ENCODE measurements at regions not wholly inside any gene's neighbourhood (a gene's known extent, or its start where the extent isn't known, plus 50 kb on each side); places are given as distances from the start of the nearest gene placed in this dataset.
A peak's percentile ranks its signal among the peaks of the same experiment; 100 is the strongest.

GRCh38 chr2:176556373-176556772 is 287.1 kb downstream of the MTX2 start:
- H3K9me3 ChIP-seq (ENCODE audit: low read depth, low read length), result no peaks in the 10 kb centered on the region
- H3K4me2 ChIP-seq (ENCODE audit: insufficient read depth, low read length), result no peak overlapping the region
- H3K4me1 ChIP-seq (ENCODE audit: insufficient read depth, low read length), result peaks cover 39% of the 10 kb centered on the region
- TF ChIP-seq CTCF (IDR thresholded peaks at IDR 0.05; ENCODE audit: extremely low read depth, low read depth, low read length), result no peak
- DNase-seq (ENCODE audit: insufficient read length, low spot score, missing footprints), result no peak
- no peak overlapping the region for H3K27ac ChIP-seq (ENCODE audit: low read depth, low read length)
- peaks cover 9% of the 10 kb centered on the region for H3K27me3 ChIP-seq (ENCODE audit: insufficient read depth, low read length)
- H3K4me3 ChIP-seq (ENCODE audit: insufficient read depth, low read length), result no peak overlapping the region
- no peaks in the 10 kb centered on the region for H3K36me3 ChIP-seq (ENCODE audit: insufficient read depth, low read length)
- no peak overlapping the region for H2AFZ ChIP-seq (ENCODE audit: low read length)
- H4K20me1 ChIP-seq (ENCODE audit: insufficient read depth, low read length), result no peaks in the 10 kb centered on the region
- H3K79me2 ChIP-seq (ENCODE audit: insufficient read depth, low read length), result no peaks in the 10 kb centered on the region

GRCh38 chr2:176557821-176558220 is 288.6 kb downstream of the MTX2 start:
- Histone ChIP-seq H3K4me1 (ENCODE audit: insufficient read depth, low read length) (peaks cover 44% of the 10 kb centered on the region), H3K36me3 (ENCODE audit: insufficient read depth, low read length) (no peaks in the 10 kb centered on the region)

GRCh38 chr2:176558574-176559140 is 289.4 kb downstream of the MTX2 start:
- H3K79me2 ChIP-seq (ENCODE audit: insufficient read depth, low read length), result no peaks in the 10 kb centered on the region
- H3K9me3 ChIP-seq (ENCODE audit: low read depth, low read length), result no peaks in the 10 kb centered on the region
- no peaks in the 10 kb centered on the region for H4K20me1 ChIP-seq (ENCODE audit: insufficient read depth, low read length)
- peaks cover 9% of the 10 kb centered on the region for H3K27me3 ChIP-seq (ENCODE audit: insufficient read depth, low read length)
- H3K4me3 ChIP-seq (ENCODE audit: insufficient read depth, low read length), result no peak overlapping the region
- H3K4me2 ChIP-seq (ENCODE audit: insufficient read depth, low read length), result peak overlapping the region; percentile 30
- H3K36me3 ChIP-seq (ENCODE audit: insufficient read depth, low read length), result no peaks in the 10 kb centered on the region
- H3K4me1 ChIP-seq (ENCODE audit: insufficient read depth, low read length), result peaks cover 35% of the 10 kb centered on the region
- no peak for TF ChIP-seq CTCF (IDR thresholded peaks at IDR 0.05; ENCODE audit: extremely low read depth, low read depth, low read length)
- H3K27ac ChIP-seq (ENCODE audit: low read depth, low read length), result peak overlapping the region; percentile 13
- DNase-seq (ENCODE audit: insufficient read length, low spot score, missing footprints), result no peak
- peak overlapping the region; percentile 67 for H2AFZ ChIP-seq (ENCODE audit: low read length)

More at GRCh38 chr2:176557821-176558220, 288.6 kb downstream of the MTX2 start:
- H2AFZ ChIP-seq (ENCODE audit: low read length), result no peak overlapping the region
- no peak for TF ChIP-seq CTCF (IDR thresholded peaks at IDR 0.05; ENCODE audit: extremely low read depth, low read depth, low read length)
- no peak overlapping the region for H3K4me3 ChIP-seq (ENCODE audit: insufficient read depth, low read length)
- H3K27me3 ChIP-seq (ENCODE audit: insufficient read depth, low read length), result peaks cover 9% of the 10 kb centered on the region
- H3K27ac ChIP-seq (ENCODE audit: low read depth, low read length), result no peak overlapping the region
- no peaks in the 10 kb centered on the region for H4K20me1 ChIP-seq (ENCODE audit: insufficient read depth, low read length)
- H3K79me2 ChIP-seq (ENCODE audit: insufficient read depth, low read length), result no peaks in the 10 kb centered on the region
- H3K9me3 ChIP-seq (ENCODE audit: low read depth, low read length), result no peaks in the 10 kb centered on the region
- DNase-seq (ENCODE audit: insufficient read length, low spot score, missing footprints), result no peak
- no peak overlapping the region for H3K4me2 ChIP-seq (ENCODE audit: insufficient read depth, low read length)

- Histone ChIP-seq H3K36me3 (ENCODE audit: insufficient read depth, low read length) (no peaks in the 10 kb centered on the region), H3K9me3 (ENCODE audit: low read depth, low read length) (no peaks in the 10 kb centered on the region), H4K20me1 (ENCODE audit: insufficient read depth, low read length) (no peaks in the 10 kb centered on the region), H3K4me3 (ENCODE audit: insufficient read depth, low read length) (no peak overlapping the region), H3K4me2 (ENCODE audit: insufficient read depth, low read length) (no peak overlapping the region), H3K27me3 (ENCODE audit: insufficient read depth, low read length) (peaks cover 9% of the 10 kb centered on the region), H2AFZ (ENCODE audit: low read length) (no peak overlapping the region), H3K79me2 (ENCODE audit: insufficient read depth, low read length) (no peaks in the 10 kb centered on the region), H3K27ac (ENCODE audit: low read depth, low read length) (no peak overlapping the region), H3K4me1 (ENCODE audit: insufficient read depth, low read length) (peaks cover 27% of the 10 kb centered on the region)
- DNase-seq (ENCODE audit: insufficient read length, low spot score, missing footprints), result no peak
- TF ChIP-seq CTCF (IDR thresholded peaks at IDR 0.05; ENCODE audit: extremely low read depth, low read depth, low read length), result no peak
Measured at GRCh38 chr2:176560296-176560695, 291.1 kb downstream of the MTX2 start.
